ENCODE measurements at regions not wholly inside any gene's neighbourhood (a gene's known extent, or its start where the extent isn't known, plus 50 kb on each side); places are given as distances from the start of the nearest gene placed in this dataset.
"Not testable (repeated sequence)": the region's sequence is repeated elsewhere in the genome, so short reads cannot be mapped to it uniquely, and the experiment has no call there.

DNA sequence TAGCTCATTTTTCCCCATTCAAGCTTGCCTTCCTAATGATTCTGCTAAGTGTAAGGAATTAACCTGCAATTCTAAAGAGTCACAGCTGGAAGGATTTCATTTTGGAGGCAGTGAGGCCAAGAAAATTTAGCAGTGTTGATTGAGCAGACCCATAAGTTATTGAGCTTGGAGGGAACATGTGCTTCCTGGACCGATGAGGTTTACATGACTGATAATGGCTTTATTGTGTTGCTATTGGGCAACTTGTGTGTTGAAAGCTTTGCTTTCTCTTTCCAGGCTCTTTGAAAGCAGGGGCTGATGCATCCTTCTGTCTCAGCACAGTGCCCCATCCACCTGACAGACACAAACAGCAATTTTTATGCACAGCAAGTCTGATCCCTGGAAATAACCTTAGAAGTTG is 398.9 kb upstream of the PCSK5 start:
- no peaks in the 10 kb centered on the region for H3F3A ChIP-seq (ENCODE audit: low read depth)
- H2AFZ ChIP-seq (ENCODE audit: low read length), result no peak overlapping the region
- no peaks in the 10 kb centered on the region for H3K79me2 ChIP-seq (ENCODE audit: insufficient read depth, low read length)
- TF ChIP-seq EZH2phosphoT487 (IDR thresholded peaks at IDR 0.05; ENCODE audit: borderline replicate concordance) (no peak), CTCF (conservative IDR thresholded peaks at IDR 0.05; ENCODE audit: low read length) (no peak)
- no peaks in the 10 kb centered on the region for H4K20me1 ChIP-seq (ENCODE audit: insufficient read depth, low read length, poor library complexity, severe bottlenecking)
- H3K4me2 ChIP-seq (ENCODE audit: low read depth, low read length, poor library complexity, severe bottlenecking), result no peak overlapping the region
- H3K4me1 ChIP-seq (ENCODE audit: insufficient read depth, low read length, poor library complexity, severe bottlenecking), result no peaks in the 10 kb centered on the region
- no peak overlapping the region for H3K9ac ChIP-seq (ENCODE audit: low read depth, low read length, poor library complexity, severe bottlenecking)
- no peaks in the 10 kb centered on the region for H3K27me3 ChIP-seq (ENCODE audit: insufficient read depth, low read length, poor library complexity, severe bottlenecking)
- H3K36me3 ChIP-seq (ENCODE audit: insufficient read depth, low read length), result no peaks in the 10 kb centered on the region
- no peaks in the 10 kb centered on the region for H3K9me3 ChIP-seq (ENCODE audit: insufficient read depth, low read depth, low read length)
- H3K4me3 ChIP-seq (ENCODE audit: low read length, poor library complexity, severe bottlenecking), result no peak overlapping the region
- no peaks in the 10 kb centered on the region for H3K9me2 ChIP-seq (replicated peaks; ENCODE audit: low read depth, low read length)

- no peak overlapping the region for H2AFZ ChIP-seq (ENCODE audit: low read length)
- no peaks in the 10 kb centered on the region for H3K79me2 ChIP-seq (ENCODE audit: insufficient read depth, low read length)
- TF ChIP-seq EZH2phosphoT487 (IDR thresholded peaks at IDR 0.05; ENCODE audit: borderline replicate concordance) (no peak), CTCF (conservative IDR thresholded peaks at IDR 0.05; ENCODE audit: low read length) (no peak)
Measured at GRCh38 chr9:75499812-75500211, 390.7 kb upstream of the PCSK5 start.

GRCh38 chr9:75500479-75500878 is 390.0 kb upstream of the PCSK5 start:
- no peaks in the 10 kb centered on the region for H3F3A ChIP-seq (ENCODE audit: low read depth)
- H3K4me1 ChIP-seq (ENCODE audit: insufficient read depth, low read length, poor library complexity, severe bottlenecking), result no peaks in the 10 kb centered on the region
- H3K4me2 ChIP-seq (ENCODE audit: low read depth, low read length, poor library complexity, severe bottlenecking), result no peak overlapping the region
- no peak overlapping the region for H3K4me3 ChIP-seq (ENCODE audit: low read length, poor library complexity, severe bottlenecking)
- TF ChIP-seq CTCF (conservative IDR thresholded peaks at IDR 0.05; ENCODE audit: low read length) (no peak), EZH2phosphoT487 (IDR thresholded peaks at IDR 0.05; ENCODE audit: borderline replicate concordance) (no peak)
- H3K36me3 ChIP-seq (ENCODE audit: insufficient read depth, low read length), result no peaks in the 10 kb centered on the region
- H3K79me2 ChIP-seq (ENCODE audit: insufficient read depth, low read length), result no peaks in the 10 kb centered on the region
- H3K9ac ChIP-seq (ENCODE audit: low read depth, low read length, poor library complexity, severe bottlenecking), result no peak overlapping the region
- no peaks in the 10 kb centered on the region for H4K20me1 ChIP-seq (ENCODE audit: insufficient read depth, low read length, poor library complexity, severe bottlenecking)
- no peaks in the 10 kb centered on the region for H3K27me3 ChIP-seq (ENCODE audit: insufficient read depth, low read length, poor library complexity, severe bottlenecking)
- H3K9me3 ChIP-seq (ENCODE audit: insufficient read depth, low read depth, low read length), result no peaks in the 10 kb centered on the region
- no peaks in the 10 kb centered on the region for H3K9me2 ChIP-seq (replicated peaks; ENCODE audit: low read depth, low read length)
- H2AFZ ChIP-seq (ENCODE audit: low read length), result no peak overlapping the region

More at GRCh38 chr9:75499812-75500211, 390.7 kb upstream of the PCSK5 start:
- Histone ChIP-seq H3K9me2 (replicated peaks; ENCODE audit: low read depth, low read length) (no peaks in the 10 kb centered on the region), H3K36me3 (ENCODE audit: insufficient read depth, low read length) (no peaks in the 10 kb centered on the region), H3K27me3 (ENCODE audit: insufficient read depth, low read length, poor library complexity, severe bottlenecking) (no peaks in the 10 kb centered on the region), H3F3A (ENCODE audit: low read depth) (no peaks in the 10 kb centered on the region), H3K4me3 (ENCODE audit: low read length, poor library complexity, severe bottlenecking) (no peak overlapping the region), H3K9ac (ENCODE audit: low read depth, low read length, poor library complexity, severe bottlenecking) (no peak overlapping the region), H3K4me1 (ENCODE audit: insufficient read depth, low read length, poor library complexity, severe bottlenecking) (no peaks in the 10 kb centered on the region), H3K9me3 (ENCODE audit: insufficient read depth, low read depth, low read length) (no peaks in the 10 kb centered on the region), H4K20me1 (ENCODE audit: insufficient read depth, low read length, poor library complexity, severe bottlenecking) (no peaks in the 10 kb centered on the region), H3K4me2 (ENCODE audit: low read depth, low read length, poor library complexity, severe bottlenecking) (no peak overlapping the region)

GRCh38 chr9:75500940-75501339 is 389.5 kb upstream of the PCSK5 start:
- not testable (repeated sequence) for H3K79me2 ChIP-seq (ENCODE audit: insufficient read depth, low read length); H3K4me2 ChIP-seq (ENCODE audit: low read depth, low read length, poor library complexity, severe bottlenecking); H2AFZ ChIP-seq (ENCODE audit: low read length); H3K27me3 ChIP-seq (ENCODE audit: insufficient read depth, low read length, poor library complexity, severe bottlenecking); H3K4me3 ChIP-seq (ENCODE audit: low read length, poor library complexity, severe bottlenecking); H3F3A ChIP-seq (ENCODE audit: low read depth); H3K36me3 ChIP-seq (ENCODE audit: insufficient read depth, low read length); H4K20me1 ChIP-seq (ENCODE audit: insufficient read depth, low read length, poor library complexity, severe bottlenecking); H3K9me2 ChIP-seq (replicated peaks; ENCODE audit: low read depth, low read length); H3K4me1 ChIP-seq (ENCODE audit: insufficient read depth, low read length, poor library complexity, severe bottlenecking); H3K9ac ChIP-seq (ENCODE audit: low read depth, low read length, poor library complexity, severe bottlenecking); H3K9me3 ChIP-seq (ENCODE audit: insufficient read depth, low read depth, low read length)

Data from Loucy (cell line).